GM19468 (cell line): ENCODE measurements at regions not wholly inside any gene's neighbourhood (a gene's known extent, or its start where the extent isn't known, plus 50 kb on each side); places are given as distances from the start of the nearest gene placed in this dataset.
"Not testable (repeated sequence)": the region's sequence is repeated elsewhere in the genome, so short reads cannot be mapped to it uniquely, and the experiment has no call there.

Experiments used
- ATAC-seq: cut with Tn5 transposase; IDR thresholded peaks from one replicate; pipeline ENCODE4 v1.9.1; 2021; ENCODE audit warnings: mild to moderate bottlenecking, moderate library complexity, moderate number of reproducible peaks; ENCODE audit not compliant: unreplicated experiment; ENCODE audit errors: extremely low read depth

DNA sequence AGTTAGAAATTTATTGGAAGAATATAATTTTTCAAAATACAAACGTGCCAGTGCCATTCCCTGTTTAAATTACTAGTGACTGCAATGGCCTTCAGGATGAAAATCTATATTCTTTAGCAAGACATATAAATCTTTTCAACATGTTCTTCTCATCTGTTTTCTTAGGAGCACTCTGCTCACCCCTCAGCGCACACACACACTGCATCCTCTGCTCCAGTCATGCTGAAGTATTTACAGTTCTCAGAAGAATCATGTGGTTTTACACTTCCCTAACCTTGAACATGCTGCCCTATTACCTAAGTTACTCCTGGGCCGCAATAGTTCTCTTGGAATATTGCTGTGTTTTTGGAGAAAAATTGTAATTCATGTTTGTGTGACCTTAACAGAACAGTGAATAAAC lies 820.6 kb downstream of the CDH8 start:
- ATAC-seq, result no peak

DNA sequence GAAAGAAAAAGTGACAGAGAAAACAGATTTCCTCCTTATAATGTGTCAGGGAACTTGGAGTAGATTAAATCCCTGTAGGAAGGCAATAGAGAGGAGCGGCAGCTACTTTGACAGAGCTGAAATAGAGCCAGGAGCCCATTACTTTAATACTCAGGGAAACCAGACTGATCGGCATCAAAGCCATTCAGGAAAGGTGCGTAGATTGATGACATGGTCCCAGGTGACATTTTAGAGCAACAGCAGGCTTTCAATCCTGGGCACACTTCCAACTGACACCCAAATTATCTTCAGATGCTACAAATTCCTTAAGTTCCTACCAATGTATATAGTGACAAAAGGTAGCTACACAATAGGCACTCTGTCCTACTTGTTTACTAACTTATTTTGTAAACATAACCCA lies 821.5 kb downstream of the CDH8 start:
- ATAC-seq, result no peak

DNA sequence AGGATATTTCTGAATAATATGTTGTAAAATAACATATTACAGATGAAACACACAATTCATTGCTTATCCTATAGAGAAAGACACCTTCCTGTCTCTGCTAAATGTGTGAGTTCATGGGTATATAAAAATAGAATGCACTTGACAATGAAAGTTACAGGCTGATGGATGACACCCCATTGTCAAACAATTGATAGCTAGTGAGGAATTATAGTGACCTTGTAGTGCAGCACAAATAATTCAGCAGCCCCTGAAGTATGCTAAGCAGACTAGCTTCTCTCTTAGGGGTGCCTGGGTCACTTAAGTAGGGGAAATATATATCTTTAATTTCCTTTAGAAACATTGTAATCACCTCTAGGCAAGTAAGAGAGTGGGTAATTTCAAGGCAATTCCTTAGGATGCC lies 826.2 kb downstream of the CDH8 start:
- ATAC-seq, result no peak

- ATAC-seq, result no peak
Observed at GRCh38 chr16:61195006-61195405, 841.2 kb downstream of the CDH8 start.

- ATAC-seq, result no peak
Observed at GRCh38 chr16:61194573-61194972, 841.7 kb downstream of the CDH8 start.

DNA sequence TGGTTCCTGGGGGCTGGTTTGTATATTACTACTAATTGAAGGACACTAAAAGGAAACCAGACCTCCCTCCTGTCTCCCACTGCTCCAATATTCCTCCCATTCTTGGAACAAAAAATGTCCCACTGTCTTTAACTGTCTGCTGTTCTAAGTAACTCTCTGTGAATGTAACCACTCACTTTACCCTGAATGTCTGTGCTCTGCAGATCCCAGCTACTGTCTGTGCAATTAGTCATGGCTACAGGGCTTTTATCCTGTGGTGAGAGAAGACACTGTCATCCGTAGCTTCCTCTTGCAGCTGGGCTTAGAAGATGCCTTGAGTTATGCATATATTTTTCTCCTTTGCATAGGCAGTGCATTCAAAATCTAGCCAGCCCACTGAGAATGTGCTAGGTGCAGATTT lies 853.8 kb downstream of the CDH8 start:
- no peak for ATAC-seq

DNA sequence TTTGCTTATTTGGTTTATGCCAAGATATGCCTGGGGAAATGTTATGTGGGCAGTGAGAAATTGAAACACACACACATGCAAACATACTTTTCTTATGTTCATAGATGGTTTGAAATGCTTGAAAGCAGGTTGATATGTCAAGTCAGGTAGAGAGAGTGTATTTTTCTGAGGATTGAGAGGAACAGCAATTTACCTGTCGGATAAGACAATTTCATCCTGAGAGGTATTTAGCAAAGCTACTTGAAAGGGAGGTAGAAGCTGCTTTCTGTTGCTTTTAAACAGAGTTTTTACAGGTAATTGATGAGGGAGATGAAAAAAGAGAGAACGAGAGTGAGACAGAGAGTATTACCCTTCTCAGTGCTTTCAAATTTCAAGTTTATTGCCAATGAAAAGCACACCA lies 854.3 kb downstream of the CDH8 start:
- ATAC-seq, result no peak

DNA sequence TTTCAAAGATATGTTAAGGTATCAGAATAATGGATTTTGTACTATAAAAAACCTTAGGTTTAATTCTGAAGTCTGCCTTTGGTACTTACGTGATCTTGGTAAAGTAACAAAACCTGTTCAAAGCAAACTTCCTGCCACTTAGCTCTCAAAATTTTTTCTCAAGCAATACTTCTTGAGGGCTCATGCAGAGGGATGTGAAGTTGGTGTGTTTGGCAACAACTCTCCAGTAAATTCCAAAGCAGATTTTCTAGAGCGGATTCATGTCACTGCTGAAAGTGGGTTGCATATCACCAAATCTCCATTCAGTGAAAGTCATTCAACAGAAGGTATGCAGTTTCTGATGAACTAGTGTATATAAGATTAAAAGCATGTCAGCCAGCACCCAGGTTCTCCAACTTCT lies 856.7 kb downstream of the CDH8 start:
- no peak for ATAC-seq

- no peak for ATAC-seq
Observed at GRCh38 chr16:61165797-61166196, 870.4 kb downstream of the CDH8 start.

- no peak for ATAC-seq
Observed at GRCh38 chr16:61150351-61150750, 885.9 kb downstream of the CDH8 start.

GRCh38 chr16:61149709-61150108 lies 886.5 kb downstream of the CDH8 start:
- no peak for ATAC-seq

DNA sequence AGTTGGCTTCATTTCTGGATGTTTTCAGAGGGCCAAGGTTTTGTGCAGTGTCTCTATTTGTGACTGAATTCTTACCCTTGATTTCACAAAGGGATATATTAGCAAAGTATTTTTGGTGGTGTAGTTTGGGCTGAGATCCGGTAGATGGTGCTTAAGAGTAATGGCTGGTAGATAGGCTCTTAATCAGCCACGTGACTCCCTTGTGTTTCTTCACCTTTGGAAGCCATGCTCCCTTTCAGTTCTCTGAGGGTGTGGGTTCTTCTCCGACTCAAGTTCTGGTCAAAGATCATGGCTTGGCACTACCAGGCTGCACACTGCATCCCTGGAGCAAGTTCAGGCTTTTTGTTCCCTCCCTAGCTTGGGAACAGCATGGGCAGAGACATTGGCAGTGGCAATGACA lies 887.3 kb downstream of the CDH8 start:
- ATAC-seq, result no peak

GRCh38 chr16:61146429-61146828 lies 889.8 kb downstream of the CDH8 start:
- ATAC-seq, result no peak

- ATAC-seq, result no peak
Observed at GRCh38 chr16:61131447-61131846, 904.8 kb downstream of the CDH8 start.

DNA sequence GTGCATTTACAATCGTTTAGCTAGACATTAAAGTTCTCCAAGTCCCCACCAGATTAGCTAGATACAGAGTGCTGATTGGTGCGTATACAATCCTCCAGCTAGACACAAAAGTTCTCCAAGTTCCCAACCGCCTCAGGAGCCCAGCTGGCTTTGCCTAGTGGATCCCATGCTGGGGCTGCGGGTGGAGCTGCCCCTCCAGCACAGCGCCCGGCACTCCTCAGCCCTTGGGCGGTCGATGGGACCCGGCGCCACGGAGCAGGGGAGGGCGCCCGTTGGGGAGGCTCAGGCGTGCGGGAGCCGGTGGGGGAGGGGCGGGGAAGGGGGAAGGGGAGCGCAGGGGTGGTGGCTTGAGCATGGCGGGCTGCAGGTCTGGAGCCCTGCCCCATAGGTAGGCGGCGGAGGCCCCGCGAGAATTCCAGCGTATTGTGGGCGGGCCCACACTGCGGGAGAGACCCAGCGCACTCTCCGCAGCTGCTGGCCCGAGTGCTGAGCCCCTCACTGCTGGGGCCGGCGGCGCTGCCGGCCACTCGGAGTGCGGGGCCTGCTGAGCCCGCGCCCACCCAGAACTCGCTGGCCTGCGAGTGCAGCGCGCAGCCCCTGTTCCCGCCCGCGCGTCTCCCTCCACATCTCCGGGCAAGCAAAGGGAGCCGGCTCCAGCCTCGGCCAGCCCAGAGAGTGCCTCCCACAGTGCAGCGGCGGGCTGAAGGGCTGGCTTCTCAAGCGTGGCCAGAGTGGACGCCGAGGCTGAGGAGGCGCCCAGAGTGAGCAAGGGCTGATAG lies 907.5 kb downstream of the CDH8 start:
- no peak for ATAC-seq

- no peak for ATAC-seq
Observed at GRCh38 chr16:61105544-61105943, 930.7 kb downstream of the CDH8 start.

DNA sequence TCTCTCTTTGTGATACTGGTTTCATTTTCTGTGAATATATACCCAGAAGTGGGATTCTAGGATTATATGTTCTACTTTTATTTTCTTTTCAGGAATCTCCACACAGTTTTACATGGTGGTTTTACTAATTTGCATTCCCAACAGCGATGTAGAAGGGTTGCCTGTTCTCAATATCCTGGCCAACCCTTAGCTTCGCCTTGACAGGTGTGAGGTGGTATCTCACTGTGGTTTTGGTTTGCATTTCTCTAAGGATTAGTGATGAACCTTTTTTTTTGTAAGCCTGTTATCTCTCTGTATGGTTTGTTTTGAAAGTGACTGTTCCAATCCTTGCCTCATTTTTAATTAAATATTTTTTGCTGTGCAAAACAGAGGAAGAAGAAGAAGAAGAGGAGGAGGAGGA lies 937.7 kb downstream of the CDH8 start:
- ATAC-seq, result no peak

GRCh38 chr16:61091300-61091699 lies 944.9 kb downstream of the CDH8 start:
- not testable (repeated sequence) for ATAC-seq

DNA sequence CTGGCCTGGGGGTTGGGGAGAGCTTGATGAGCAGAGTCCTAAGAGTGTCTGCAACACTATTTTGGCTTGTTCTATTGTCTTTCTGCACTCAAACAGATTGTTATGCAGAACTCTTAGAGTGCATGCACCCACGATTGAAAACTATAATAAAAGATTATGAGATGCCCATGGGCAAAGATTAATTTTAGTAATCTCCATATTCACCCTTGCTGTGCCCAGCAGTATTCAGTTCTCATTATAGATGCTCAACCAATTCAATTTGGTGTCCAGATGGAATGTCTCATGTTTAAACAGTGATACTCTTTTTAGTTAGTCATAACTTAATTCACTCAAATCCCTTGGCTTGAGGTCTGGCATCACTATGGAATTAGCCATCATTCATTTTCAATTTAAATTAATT lies 952.5 kb downstream of the CDH8 start:
- ATAC-seq, result no peak

DNA sequence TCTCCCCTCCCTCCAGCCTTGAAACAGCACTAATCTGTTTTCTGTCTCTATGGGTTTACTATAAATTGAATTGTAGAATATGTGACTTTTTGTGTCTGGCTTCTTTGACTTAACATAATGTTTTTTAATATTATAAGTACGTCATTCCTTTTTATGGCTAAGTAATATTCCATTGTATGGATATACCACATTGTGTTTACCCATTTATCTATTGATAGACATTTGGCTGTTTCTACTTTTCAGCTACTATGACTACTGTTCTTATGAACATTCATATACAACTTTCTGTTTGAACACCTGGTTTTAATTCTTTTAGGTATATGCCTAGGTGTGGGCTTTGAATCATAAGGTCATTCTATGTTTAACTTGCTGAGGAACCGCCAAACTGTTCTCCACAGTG lies 961.9 kb downstream of the CDH8 start:
- ATAC-seq, result no peak

- ATAC-seq, result no peak
Observed at GRCh38 chr16:61057635-61058034, 978.6 kb downstream of the CDH8 start.

DNA sequence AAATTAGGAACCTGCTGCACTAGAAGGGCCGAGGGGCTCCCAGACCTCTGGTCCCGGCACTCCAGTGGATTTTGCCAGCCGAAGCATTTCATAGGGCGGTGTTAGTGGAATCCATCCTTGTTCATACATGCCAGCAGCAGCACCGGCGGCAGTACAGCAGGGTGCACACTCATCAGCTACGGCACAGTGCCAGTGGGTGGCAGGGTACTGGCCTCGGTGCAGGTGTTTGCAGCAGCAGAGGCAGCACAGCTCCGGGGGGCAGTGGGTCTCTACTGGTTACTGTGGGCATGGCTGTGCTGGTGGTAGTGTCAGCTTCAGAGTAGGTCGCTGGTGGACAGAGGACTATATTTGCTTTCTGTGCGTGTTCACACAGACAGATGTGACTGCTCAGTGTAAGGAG lies 985.7 kb downstream of the CDH8 start:
- ATAC-seq, result no peak
